DND-41 (cell line): ENCODE measurements at regions not wholly inside any gene's neighbourhood (a gene's known extent, or its start where the extent isn't known, plus 50 kb on each side); places are given as distances from the start of the nearest gene placed in this dataset.

Source experiments
- EZH2 ChIP-seq: IDR thresholded peaks from 3 replicates; pipeline ENCODE4 v1.6.1; 2012; ENCODE audit warnings: borderline replicate concordance, low read depth, mild to moderate bottlenecking, moderate library complexity, low read length, inconsistent platforms; ENCODE audit not compliant: severe bottlenecking
- TF ChIP-seq, protein P1 (sequence below): IDR thresholded peaks from 2 replicates; pipeline ENCODE4 v1.5.1; 2012; ENCODE audit warnings: borderline replicate concordance, low read length, moderate library complexity, mild to moderate bottlenecking; ENCODE audit not compliant: poor library complexity, severe bottlenecking; ENCODE audit errors: extremely low read depth

DNA sequence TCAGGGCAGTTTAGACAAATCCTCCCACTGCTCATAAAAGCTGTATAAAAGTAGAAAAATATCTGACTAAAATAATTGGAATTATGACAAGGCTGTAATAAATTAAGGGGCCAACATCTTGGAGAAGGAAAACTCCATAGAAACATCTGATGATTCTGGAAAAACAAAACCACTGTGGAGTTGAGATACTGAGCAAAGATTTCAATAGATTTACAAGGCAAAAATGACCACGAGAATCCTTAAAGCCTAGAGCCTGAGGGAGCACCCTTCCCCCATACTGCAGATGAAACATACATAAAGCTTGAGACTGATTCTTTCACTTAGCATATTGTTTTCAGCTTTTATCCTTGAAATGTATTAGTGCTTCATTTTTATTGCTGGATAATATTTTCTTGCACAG lies 286.4 kb upstream of the MMADHC start:
- TF ChIP-seq, protein P1, sequence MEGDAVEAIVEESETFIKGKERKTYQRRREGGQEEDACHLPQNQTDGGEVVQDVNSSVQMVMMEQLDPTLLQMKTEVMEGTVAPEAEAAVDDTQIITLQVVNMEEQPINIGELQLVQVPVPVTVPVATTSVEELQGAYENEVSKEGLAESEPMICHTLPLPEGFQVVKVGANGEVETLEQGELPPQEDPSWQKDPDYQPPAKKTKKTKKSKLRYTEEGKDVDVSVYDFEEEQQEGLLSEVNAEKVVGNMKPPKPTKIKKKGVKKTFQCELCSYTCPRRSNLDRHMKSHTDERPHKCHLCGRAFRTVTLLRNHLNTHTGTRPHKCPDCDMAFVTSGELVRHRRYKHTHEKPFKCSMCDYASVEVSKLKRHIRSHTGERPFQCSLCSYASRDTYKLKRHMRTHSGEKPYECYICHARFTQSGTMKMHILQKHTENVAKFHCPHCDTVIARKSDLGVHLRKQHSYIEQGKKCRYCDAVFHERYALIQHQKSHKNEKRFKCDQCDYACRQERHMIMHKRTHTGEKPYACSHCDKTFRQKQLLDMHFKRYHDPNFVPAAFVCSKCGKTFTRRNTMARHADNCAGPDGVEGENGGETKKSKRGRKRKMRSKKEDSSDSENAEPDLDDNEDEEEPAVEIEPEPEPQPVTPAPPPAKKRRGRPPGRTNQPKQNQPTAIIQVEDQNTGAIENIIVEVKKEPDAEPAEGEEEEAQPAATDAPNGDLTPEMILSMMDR: no peak
- no peak for TF ChIP-seq EZH2
